ENCODE measurements at regions not wholly inside any gene's neighbourhood (a gene's known extent, or its start where the extent isn't known, plus 50 kb on each side); places are given as distances from the start of the nearest gene placed in this dataset.

- ATAC-seq (no peak), DNase-seq (ENCODE audit: low spot score) (no peak)
These were observed 98.1 kb upstream of the FER start for GRCh38 chr5:108649646-108650045.

GRCh38 chr5:108649106-108649505 is 98.6 kb upstream of the FER start:
- no peak for DNase-seq (ENCODE audit: low spot score)
- no peak for ATAC-seq

DNA sequence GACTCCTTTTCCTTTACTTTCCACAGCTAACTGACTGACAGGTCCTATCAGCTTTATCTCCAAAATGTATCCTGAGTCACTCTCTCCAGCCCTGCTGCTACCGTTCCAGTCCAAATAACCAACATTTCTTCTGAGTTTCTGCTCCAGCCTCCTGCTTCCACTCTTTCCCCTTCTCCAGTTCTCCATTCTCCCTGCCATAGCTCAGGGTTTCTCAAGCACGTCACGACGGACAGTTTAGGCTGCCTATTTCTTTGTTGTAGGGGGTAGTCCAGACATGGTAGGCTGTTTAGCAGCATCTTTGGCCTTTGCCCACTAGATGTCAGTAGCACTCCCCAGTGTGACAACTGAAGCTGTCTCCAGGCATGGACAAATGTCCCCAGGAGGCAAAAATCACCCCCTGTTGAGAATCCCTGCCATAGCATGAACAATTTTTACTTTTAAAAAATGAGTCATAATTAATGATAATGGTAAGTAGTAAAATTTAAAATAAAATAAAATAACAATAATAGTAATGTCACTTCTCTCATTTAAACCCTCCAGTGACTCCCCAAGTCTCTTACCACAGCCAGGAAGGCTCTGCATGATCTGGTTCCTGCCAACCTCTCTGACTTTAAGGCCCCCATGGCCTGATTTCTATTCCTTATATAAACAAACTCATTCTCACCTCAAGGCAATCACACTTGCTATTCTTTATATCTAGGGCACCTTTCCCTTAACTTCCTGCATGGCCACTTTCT is 105.4 kb upstream of the FER start:
- ATAC-seq (peak; percentile 100), DNase-seq (ENCODE audit: low spot score) (peak; percentile 54)

- no peak for ATAC-seq
These were observed 106.1 kb upstream of the FER start for GRCh38 chr5:108641596-108641995.

GRCh38 chr5:108639366-108639765 is 108.3 kb upstream of the FER start:
- DNase-seq (ENCODE audit: low spot score) (no peak), ATAC-seq (no peak)

More at GRCh38 chr5:108641596-108641995, 106.1 kb upstream of the FER start:
- DNase-seq (ENCODE audit: low spot score), result no peak

GRCh38 chr5:108638021-108638420 is 109.7 kb upstream of the FER start:
- ATAC-seq (no peak), DNase-seq (ENCODE audit: low spot score) (no peak)

DNA sequence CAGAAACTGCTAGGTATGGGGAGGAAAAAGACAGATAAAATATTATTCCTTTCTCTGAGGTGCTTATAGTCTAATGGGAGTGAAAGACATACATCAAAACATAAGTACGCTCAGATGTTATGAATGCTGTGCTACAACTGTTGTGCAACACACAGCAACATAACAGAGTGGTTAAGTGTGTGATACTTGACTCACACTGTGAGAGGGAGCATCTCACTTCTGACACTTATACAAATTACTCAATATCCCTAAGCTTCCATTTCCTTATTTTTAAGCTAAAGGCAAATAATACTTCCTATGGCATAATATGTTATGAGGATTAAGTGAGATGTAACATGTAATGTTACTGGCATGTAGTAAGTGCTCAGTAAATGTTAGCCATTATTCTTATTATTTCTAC is 110.6 kb upstream of the FER start:
- DNase-seq (ENCODE audit: low spot score) (no peak), ATAC-seq (no peak)

DNA sequence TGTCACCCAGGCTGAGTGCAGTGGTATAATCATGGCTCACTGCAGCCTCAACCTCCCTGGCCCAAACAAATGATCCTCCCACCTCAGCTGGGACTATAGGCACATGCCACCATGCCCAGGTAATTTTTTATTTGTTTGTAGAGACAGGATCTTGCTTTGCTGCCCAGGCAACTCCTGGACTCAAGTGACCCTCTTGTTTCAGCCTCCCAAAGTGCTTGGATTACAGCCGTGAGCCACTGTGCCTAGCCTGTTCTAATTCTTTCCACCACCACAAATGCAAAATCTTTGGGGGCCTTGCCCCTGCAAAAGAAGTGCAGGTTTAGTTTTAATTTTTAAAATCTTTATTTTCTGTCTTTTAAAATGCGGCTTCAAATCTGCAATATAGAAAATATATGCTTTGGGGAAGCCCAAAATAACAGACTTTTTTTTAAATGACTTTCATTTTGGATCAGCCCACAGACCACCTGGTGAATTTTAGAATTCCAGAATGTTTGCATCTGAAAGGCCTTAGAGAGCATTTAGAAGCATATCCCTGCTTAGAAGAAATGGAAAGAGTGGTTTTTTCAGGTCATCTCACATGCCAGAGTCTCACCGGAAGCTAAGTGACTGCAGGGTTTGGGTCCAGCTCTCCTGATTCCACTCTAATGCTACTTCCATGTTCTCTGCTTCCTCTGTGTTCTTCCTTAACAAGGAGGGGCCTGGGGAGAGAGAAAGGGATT is 111.4 kb upstream of the FER start:
- no peak for DNase-seq (ENCODE audit: low spot score)
- no peak for ATAC-seq

- DNase-seq (ENCODE audit: low spot score) (no peak), ATAC-seq (no peak)
These were observed 112.9 kb upstream of the FER start for GRCh38 chr5:108634617-108635288.

GRCh38 chr5:108634010-108634616 is 113.6 kb upstream of the FER start:
- ATAC-seq, result no peak

DNA sequence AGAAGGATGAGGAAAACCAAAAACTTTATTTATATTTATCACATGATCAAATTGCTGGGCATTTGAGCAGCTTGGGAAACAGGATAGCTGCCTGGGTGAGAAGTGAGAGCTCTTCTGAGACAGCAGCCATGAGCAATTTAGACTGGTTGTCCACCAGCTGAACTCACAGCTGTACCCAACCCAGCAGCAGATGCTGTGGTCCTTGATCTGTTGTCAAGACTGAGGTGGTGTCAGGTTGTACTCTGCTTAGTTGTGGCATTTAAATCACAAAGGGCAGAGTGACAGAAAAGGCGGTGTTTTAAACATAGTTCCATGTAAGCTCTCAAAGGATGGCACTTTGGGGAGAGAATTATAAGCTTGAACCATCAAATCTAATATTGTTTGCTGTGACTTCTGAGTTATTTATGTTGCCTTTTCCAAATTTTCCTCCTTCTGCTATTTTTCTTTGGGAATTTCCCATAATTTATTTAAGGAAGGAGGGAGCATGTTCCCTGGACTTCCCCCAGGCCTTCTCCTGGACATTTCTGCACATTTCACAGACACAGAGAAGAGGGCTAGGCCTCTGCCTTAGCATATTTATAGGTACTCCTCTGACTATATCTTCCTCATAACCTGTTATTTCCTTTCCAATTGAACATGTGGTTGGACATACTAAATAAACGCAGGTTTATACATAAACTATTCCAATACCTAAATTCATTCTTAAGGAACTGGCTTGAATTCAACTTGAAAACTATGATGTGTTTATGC is 117.7 kb upstream of the FER start:
- DNase-seq (ENCODE audit: low spot score) (no peak), ATAC-seq (no peak)

More at GRCh38 chr5:108634010-108634616, 113.6 kb upstream of the FER start:
- no peak for DNase-seq (ENCODE audit: low spot score)

GRCh38 chr5:108625654-108626053 is 122.0 kb upstream of the FER start:
- DNase-seq (ENCODE audit: low spot score) (no peak), ATAC-seq (no peak)

GRCh38 chr5:108623826-108624225 is 123.9 kb upstream of the FER start:
- no peak for DNase-seq (ENCODE audit: low spot score)
- ATAC-seq, result no peak

- no peak for DNase-seq (ENCODE audit: low spot score)
- no peak for ATAC-seq
These were observed 127.2 kb upstream of the FER start for GRCh38 chr5:108620516-108620915.

GRCh38 chr5:108619815-108620214 is 127.9 kb upstream of the FER start:
- DNase-seq (ENCODE audit: low spot score), result no peak
- ATAC-seq, result no peak

- DNase-seq (ENCODE audit: low spot score) (no peak), ATAC-seq (no peak)
These were observed 129.9 kb upstream of the FER start for GRCh38 chr5:108617467-108618435.

DNA sequence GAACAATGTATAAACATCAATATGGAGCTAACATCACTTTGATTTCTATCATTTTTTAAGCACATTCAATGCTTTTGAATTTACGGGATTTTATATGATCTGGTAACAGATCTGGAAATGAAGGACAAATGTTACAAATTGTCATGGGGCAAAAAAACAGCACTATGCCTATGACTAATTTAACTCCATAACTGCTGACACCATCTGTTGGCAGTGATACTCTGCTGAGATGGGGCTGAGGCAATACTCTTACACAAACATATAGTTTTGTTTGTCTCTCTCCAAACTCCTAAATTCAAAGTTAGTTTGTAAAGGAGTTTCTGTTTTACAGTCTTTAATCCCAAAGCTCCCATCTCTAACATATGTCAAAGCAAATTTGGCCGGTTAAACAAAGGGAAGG is 132.5 kb upstream of the FER start:
- ATAC-seq (no peak), DNase-seq (ENCODE audit: low spot score) (no peak)

GRCh38 chr5:108607421-108607820 is 140.3 kb upstream of the FER start:
- DNase-seq (ENCODE audit: low spot score), result no peak
- no peak for ATAC-seq

GRCh38 chr5:108606185-108606584 is 141.5 kb upstream of the FER start:
- ATAC-seq (no peak), DNase-seq (ENCODE audit: low spot score) (no peak)

- DNase-seq (ENCODE audit: low spot score), result no peak
- ATAC-seq, result no peak
These were observed 144.9 kb upstream of the FER start for GRCh38 chr5:108602830-108603229.

All from left lobe of liver (tissue), 2 donors.